H1 (cell line): ENCODE measurements at regions not wholly inside any gene's neighbourhood (a gene's known extent, or its start where the extent isn't known, plus 50 kb on each side); places are given as distances from the start of the nearest gene placed in this dataset.

Source experiments
- CHD2 ChIP-seq: IDR thresholded peaks from 2 replicates; pipeline ENCODE4 v1.6.1; 2012; ENCODE audit warnings: low read length, improper control_type of control experiment
- EP300 ChIP-seq, 2 experiments: IDR thresholded peaks; 1 replicate in 1 of 2; 2 replicates in 1 of 2; pipeline ENCODE4 v1.6.1; 2011 to 2012; ENCODE audit warnings: low read depth in 2 of 2, low read length in 2 of 2, mild to moderate bottlenecking in 2 of 2, borderline replicate concordance in 1 of 2, inconsistent platforms in 1 of 2, moderate library complexity in 1 of 2
- EZH2 ChIP-seq: fragments of 200-600 bp; sonication (generic); IDR thresholded peaks from 2 replicates; pipeline ENCODE4 v1.7.1; 2012; ENCODE audit warnings: low read depth, mild to moderate bottlenecking, moderate library complexity, low read length, inconsistent platforms; ENCODE audit not compliant: severe bottlenecking
- POLR2A ChIP-seq, 2 experiments: IDR thresholded peaks; 1 replicate in 1 of 2; 2 replicates in 1 of 2; pipeline ENCODE4 v1.6.1; 2011; ENCODE audit warnings: low read depth in 2 of 2, low read length in 2 of 2, mild to moderate bottlenecking in 2 of 2; ENCODE audit errors: control extremely low read depth in 1 of 2
- POLR2AphosphoS5 ChIP-seq: IDR thresholded peaks from 2 replicates; pipeline ENCODE4 v1.6.1; 2011; ENCODE audit warnings: low read depth, low read length

DNA sequence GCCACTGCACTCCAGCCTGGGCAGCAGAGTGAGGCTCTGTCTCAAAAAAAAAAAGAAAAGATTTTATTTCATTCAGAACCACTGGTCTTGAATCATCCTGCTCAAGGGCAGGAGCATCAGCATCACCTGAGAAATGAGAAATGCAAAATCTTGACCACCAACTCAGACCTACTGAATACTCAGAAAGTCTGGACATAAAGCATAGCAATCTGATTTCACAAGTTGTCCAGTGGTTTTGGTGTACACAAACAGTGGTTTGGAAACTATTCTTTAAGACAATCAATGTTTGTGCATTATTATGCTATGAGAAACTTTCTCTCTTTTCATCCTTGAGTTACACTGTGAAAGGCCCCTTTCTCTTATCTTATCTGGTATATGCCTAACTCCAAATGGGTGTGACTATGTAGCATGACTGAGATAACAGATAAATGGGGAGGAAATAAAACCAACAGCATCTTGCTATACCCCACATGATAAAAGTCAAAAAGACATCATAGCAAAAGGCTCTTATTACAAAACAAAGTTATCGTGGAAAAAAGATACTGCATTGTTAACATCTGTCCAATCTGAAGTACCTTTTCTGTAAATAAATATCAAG, 174.2 kb upstream of the STT3B start:
- TF ChIP-seq EP300 (IDR thresholded peaks at IDR 0.05; ENCODE audit: borderline replicate concordance in 1 of 2, low read depth in 2 of 2, low read length in 2 of 2) (no peak), POLR2A (IDR thresholded peaks at IDR 0.05; ENCODE audit: control extremely low read depth in 1 of 2, low read depth in 2 of 2, low read length in 2 of 2) (no peak), CHD2 (no peak), POLR2AphosphoS5 (no peak), EZH2 (no peak)
